HG03439 (cell line): ENCODE measurements at regions not wholly inside any gene's neighbourhood (a gene's known extent, or its start where the extent isn't known, plus 50 kb on each side); places are given as distances from the start of the nearest gene placed in this dataset.
A peak's percentile ranks its signal among the peaks of the same experiment; 100 is the strongest.
"Not testable (repeated sequence)": the region's sequence is repeated elsewhere in the genome, so short reads cannot be mapped to it uniquely, and the experiment has no call there.

Experiments
- ATAC-seq: cut with Tn5 transposase; IDR thresholded peaks from one replicate; pipeline ENCODE4 v1.9.1; 2021; ENCODE audit warnings: mild to moderate bottlenecking, moderate library complexity; ENCODE audit not compliant: unreplicated experiment

- ATAC-seq = no peak
Measured at GRCh38 chr9:75197561-75197960, 109.2 kb downstream of the OSTF1 start.

GRCh38 chr9:75198436-75198835 lies 110.1 kb downstream of the OSTF1 start:
- no peak for ATAC-seq

- no peak for ATAC-seq
Measured at GRCh38 chr9:75200892-75201470, 112.7 kb downstream of the OSTF1 start.

- no peak for ATAC-seq
Measured at GRCh38 chr9:75201480-75202209, 113.3 kb downstream of the OSTF1 start.

GRCh38 chr9:75207997-75208396 lies 119.7 kb downstream of the OSTF1 start:
- not testable (repeated sequence) for ATAC-seq

- no peak for ATAC-seq
Measured at GRCh38 chr9:75210215-75210614, 121.9 kb downstream of the OSTF1 start.

GRCh38 chr9:75213765-75214164 lies 125.5 kb downstream of the OSTF1 start:
- ATAC-seq = no peak

- no peak for ATAC-seq
Measured at GRCh38 chr9:75226403-75227139, 138.3 kb downstream of the OSTF1 start.

- no peak for ATAC-seq
Measured at GRCh38 chr9:75228893-75229292, 140.6 kb downstream of the OSTF1 start.

GRCh38 chr9:75229605-75230332 lies 141.5 kb downstream of the OSTF1 start:
- ATAC-seq = no peak

- ATAC-seq = no peak
Measured at GRCh38 chr9:75230469-75230868, 142.2 kb downstream of the OSTF1 start.

- ATAC-seq = no peak
Measured at GRCh38 chr9:75231167-75231566, 142.9 kb downstream of the OSTF1 start.

GRCh38 chr9:75233011-75233410 lies 144.7 kb downstream of the OSTF1 start:
- ATAC-seq = no peak

GRCh38 chr9:75235632-75236031 lies 147.3 kb downstream of the OSTF1 start:
- ATAC-seq = no peak

- ATAC-seq = peak; percentile 83
Measured at GRCh38 chr9:75238311-75238976, 150.1 kb downstream of the OSTF1 start.

- no peak for ATAC-seq
Measured at GRCh38 chr9:75239176-75239575, 150.9 kb downstream of the OSTF1 start.

- ATAC-seq = no peak
Measured at GRCh38 chr9:75242426-75242825, 154.1 kb downstream of the OSTF1 start.

- no peak for ATAC-seq
Measured at GRCh38 chr9:75246949-75247348, 158.6 kb downstream of the OSTF1 start.

GRCh38 chr9:75265525-75265972 lies 177.2 kb downstream of the OSTF1 start:
- ATAC-seq = peak; percentile 70

- no peak for ATAC-seq
Measured at GRCh38 chr9:75269197-75269596, 180.9 kb downstream of the OSTF1 start.

- ATAC-seq = not testable (repeated sequence)
Measured at GRCh38 chr9:75273055-75273454, 184.7 kb downstream of the OSTF1 start.
